ENCODE measurements at regions not wholly inside any gene's neighbourhood (a gene's known extent, or its start where the extent isn't known, plus 50 kb on each side); places are given as distances from the start of the nearest gene placed in this dataset.
"Not testable (repeated sequence)": the region's sequence is repeated elsewhere in the genome, so short reads cannot be mapped to it uniquely, and the experiment has no call there.

GRCh38 chr2:215533716-215534115 is 97.8 kb upstream of the FN1 start:
- H2BK20ac ChIP-seq (ENCODE audit: low read length); CTCF ChIA-PET (ENCODE audit: partially characterized antibody); H2BK15ac ChIP-seq (ENCODE audit: low read length); H3K4me1 ChIP-seq (replicated peaks in 1 of 4; ENCODE audit: control insufficient read depth in 3 of 4, insufficient read depth in 4 of 4, low read length in 3 of 4); H3K18ac ChIP-seq (ENCODE audit: extremely low read depth, low read length); H4K91ac ChIP-seq (replicated peaks; ENCODE audit: insufficient read length, low read length); H3K27ac ChIP-seq (ENCODE audit: low read depth, low read length); H3K79me2 ChIP-seq (ENCODE audit: control insufficient read depth in 1 of 2, insufficient read depth in 2 of 2, low read length in 2 of 2); H3K23ac ChIP-seq (ENCODE audit: insufficient read length); H2BK5ac ChIP-seq (ENCODE audit: low read depth, low read length); H3K23me2 ChIP-seq (ENCODE audit: low read depth, low read length); DNase-seq (ENCODE audit: low read depth in 1 of 2, low spot score in 2 of 2); H2BK120ac ChIP-seq (replicated peaks; ENCODE audit: low read depth, low read length); POLR2A ChIA-PET (ENCODE audit: partially characterized antibody); FAIRE-seq; H3K56ac ChIP-seq (replicated peaks; ENCODE audit: insufficient read length, low read depth, low read length); H3K9ac ChIP-seq (replicated peaks in 1 of 4; ENCODE audit: extremely low read depth in 1 of 4, low read depth in 3 of 4, low read length in 3 of 4); H3K27me3 ChIP-seq (replicated peaks in 1 of 4; ENCODE audit: control insufficient read depth in 3 of 4, extremely low read depth in 1 of 4, insufficient read depth in 3 of 4, low read length in 3 of 4); H3K4me3 ChIP-seq (ENCODE audit: extremely low read depth in 1 of 4, insufficient read depth in 2 of 4, low read depth in 3 of 4, low read length in 4 of 4); H4K8ac ChIP-seq (ENCODE audit: extremely low read depth, insufficient read depth, low read length); H3K4ac ChIP-seq (replicated peaks; ENCODE audit: insufficient read length, low read depth, low read length); H3K14ac ChIP-seq (ENCODE audit: insufficient read length); H3K9me3 ChIP-seq (ENCODE audit: insufficient read depth in 2 of 2, low read depth in 1 of 2, low read length in 1 of 2); H3K36me3 ChIP-seq (ENCODE audit: control insufficient read depth in 2 of 4, insufficient read depth in 4 of 4, low read length in 3 of 4); H2BK12ac ChIP-seq (ENCODE audit: low read depth, low read length); H4K20me1 ChIP-seq (replicated peaks in 1 of 2; ENCODE audit: control insufficient read depth in 1 of 2, insufficient read depth in 2 of 2, low read length in 2 of 2); H3K4me2 ChIP-seq (ENCODE audit: insufficient read depth in 1 of 2, low read depth in 2 of 2, low read length in 2 of 2); H2AFZ ChIP-seq (ENCODE audit: low read length); H3K79me1 ChIP-seq (ENCODE audit: low read depth, low read length); H4K5ac ChIP-seq (ENCODE audit: insufficient read length, low read depth, low read length); H2AK5ac ChIP-seq (ENCODE audit: low read depth, low read length): not testable (repeated sequence)
- 93% methylated on average over 2 of the region's 2 CpGs; no CpG with 5 or more reads in 1 of the 2 experiments for WGBS, 2 experiments (ENCODE audit: extremely low coverage in 1 of 2, insufficient coverage in 1 of 2, insufficient read length in 1 of 2, insufficient replicate concordance in 2 of 2, low coverage in 1 of 2, low lambda C conversion rate in 2 of 2, missing lambda C conversion rate in 1 of 2)

Measured in H1 (cell line).